GM19467 (cell line): ENCODE measurements at regions not wholly inside any gene's neighbourhood (a gene's known extent, or its start where the extent isn't known, plus 50 kb on each side); places are given as distances from the start of the nearest gene placed in this dataset.
A peak's percentile ranks its signal among the peaks of the same experiment; 100 is the strongest.

ENCODE experiments used
- ATAC-seq: cut with Tn5 transposase; IDR thresholded peaks from one replicate; pipeline ENCODE4 v1.9.1; 2021; ENCODE audit warnings: mild to moderate bottlenecking, moderate library complexity; ENCODE audit not compliant: unreplicated experiment

- no peak for ATAC-seq
Observed at GRCh38 chr3:117572786-117573185, 863.2 kb downstream of the TUSC7 start.

DNA sequence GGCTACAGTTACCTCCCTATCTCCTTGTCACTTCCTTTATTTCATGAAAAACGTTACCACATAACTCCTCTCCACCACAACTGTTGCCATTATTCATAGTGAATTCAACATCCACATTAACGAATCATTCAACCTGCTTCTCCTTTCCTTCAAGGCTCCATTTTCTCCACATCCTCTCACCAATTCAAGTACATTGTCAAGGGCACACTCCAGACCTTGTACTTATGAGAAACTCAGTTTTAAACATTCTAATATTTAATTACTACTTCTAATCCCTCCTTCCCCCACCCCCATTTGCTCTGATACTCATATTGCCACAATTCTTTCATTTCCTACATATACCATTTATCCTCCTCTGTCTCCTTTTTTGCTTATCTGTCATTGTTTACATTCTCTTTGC, 871.2 kb downstream of the TUSC7 start:
- no peak for ATAC-seq

DNA sequence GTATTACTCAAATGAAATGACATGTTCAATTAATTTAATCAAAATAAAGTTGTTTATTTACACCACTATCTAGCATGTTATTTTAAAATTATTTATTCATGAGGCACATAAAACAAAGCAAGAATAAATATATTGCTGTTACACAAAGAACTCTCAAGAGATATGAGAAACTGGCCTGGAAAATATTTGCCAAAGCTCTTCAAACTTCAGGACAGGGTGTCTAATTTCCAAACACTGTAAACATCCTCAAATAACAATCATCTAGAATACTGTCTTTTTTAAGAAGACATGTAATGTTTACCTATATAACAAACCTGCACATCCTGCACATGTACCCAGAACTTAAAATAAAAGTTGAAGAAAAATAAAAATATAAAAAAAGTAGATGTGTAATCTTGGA, 876.6 kb downstream of the TUSC7 start:
- ATAC-seq, result no peak

DNA sequence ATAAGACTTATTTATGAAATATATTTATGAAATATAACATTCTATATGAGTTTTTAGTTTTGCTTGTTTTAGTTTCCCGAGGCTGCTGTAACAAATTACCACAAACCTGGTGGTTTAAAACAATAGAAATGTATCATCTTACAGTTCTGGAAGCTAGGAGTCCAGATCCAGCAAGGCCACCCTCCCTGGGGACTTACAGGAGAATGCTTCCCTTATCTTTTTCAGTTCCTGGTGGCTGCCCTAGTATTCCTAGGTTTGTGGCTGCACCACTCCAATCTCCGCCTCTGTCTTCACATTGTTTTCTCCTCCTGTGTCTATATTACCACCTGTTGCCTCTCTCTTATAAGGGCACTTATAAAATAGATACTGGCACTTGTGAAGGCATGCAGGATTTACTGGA, 877.8 kb downstream of the TUSC7 start:
- no peak for ATAC-seq

DNA sequence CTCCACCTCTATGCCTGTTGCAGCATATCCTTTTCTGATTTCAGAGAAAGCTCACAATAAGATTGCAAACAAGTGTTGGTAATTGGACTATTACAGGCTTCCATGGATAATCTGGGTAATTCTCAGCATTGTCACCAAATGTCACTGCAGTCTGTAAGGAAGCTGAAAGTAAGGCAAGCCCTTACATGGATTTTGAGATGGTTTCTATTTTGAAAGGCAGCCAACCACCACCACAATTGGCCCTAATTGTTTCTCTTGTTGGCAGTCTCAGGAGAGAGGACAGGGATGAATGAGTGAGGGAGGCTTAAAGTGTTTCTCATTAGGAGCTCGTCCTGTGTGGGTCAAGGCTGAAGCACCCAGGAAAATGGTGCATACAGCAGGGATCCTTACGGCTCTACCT, 879.9 kb downstream of the TUSC7 start:
- no peak for ATAC-seq

GRCh38 chr3:117595615-117596014, 886.0 kb downstream of the TUSC7 start:
- no peak for ATAC-seq

GRCh38 chr3:117596503-117596902, 886.9 kb downstream of the TUSC7 start:
- no peak for ATAC-seq

GRCh38 chr3:117597865-117598264, 888.3 kb downstream of the TUSC7 start:
- ATAC-seq, result no peak

DNA sequence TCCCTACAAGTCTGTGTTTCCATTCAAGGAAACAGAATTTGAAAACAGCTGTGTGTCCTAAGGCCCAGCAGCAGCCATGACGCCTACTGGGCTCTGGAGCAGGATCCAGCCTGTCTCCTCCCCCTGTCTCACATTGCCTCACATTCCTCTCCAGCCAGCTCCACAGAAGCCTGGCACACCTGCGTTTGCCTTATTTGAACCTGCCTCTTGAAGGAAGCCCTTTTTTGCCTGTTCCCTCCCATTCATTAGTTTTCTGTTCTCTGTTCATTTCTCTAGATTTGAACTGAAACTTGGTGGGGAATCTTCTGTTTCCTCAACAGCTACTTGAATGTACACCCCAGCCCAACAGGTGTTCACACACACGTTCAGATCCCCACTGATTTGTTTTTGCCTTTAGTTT, 890.5 kb downstream of the TUSC7 start:
- peak; percentile 69 for ATAC-seq

DNA sequence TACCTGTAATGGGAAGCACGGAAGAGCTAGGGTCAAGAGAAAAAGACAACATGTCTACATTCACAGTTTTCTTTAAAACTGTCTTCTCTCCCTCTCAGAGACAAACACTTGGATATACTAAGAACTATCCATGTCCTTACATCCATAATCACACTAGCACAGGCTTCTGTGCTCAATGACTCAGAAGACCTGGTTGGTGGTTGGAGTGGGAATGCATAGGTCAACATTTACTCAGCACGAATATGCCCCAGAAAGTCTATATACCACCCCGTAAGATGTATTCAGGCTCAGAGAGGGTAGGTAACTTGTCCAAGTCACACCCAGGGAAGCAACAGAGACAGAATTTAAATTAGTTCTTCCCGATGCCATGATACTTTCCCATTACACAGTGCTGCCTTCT, 891.1 kb downstream of the TUSC7 start:
- ATAC-seq, result no peak

DNA sequence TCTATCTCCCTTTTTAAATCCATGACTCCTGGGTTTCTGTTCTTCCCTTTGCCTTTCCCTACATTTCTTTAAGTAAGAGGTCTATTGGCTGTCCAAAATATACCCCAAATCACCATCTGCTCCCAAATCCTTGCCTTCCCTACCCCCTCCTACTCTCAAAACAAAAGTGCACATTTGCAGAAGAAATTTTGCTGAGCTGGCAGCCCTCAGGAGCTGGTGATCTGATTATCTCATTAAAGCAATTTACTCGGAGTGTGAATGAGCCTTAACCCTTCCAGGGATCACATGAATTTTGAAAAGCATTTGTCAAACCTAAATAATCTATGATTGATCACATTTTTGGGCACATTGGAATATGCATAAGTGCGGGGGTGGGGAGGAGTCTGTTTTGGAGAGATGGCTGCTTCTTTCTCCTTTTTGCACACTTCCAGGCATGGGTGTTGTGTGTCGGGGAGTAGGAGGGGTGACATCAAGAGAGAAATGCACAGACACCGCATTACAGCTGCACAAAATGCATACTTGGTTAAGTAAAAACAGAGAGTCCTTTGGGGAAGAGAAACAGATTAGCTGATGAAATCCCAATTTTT, 892.6 kb downstream of the TUSC7 start:
- no peak for ATAC-seq

DNA sequence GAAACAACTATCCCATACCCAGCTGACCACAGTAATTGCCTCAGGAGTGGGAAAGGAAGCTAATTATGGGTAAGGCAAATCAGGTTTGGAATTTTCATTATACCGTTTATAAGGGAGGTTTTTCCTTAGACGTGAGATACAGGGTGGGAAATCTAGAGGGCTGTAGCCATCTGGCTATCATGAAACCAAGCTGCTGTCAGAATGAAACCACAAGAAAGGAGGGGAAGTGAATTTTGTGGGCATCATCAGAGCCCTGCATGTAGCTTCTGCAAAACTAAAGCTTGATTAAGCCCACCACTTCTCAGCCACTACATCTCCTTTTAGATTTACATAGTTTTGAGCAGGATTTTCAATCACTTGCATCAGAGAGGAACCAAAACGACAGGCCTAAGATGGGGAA, 893.5 kb downstream of the TUSC7 start:
- peak; percentile 68 for ATAC-seq

- ATAC-seq, result no peak
Observed at GRCh38 chr3:117606866-117607265, 897.3 kb downstream of the TUSC7 start.

DNA sequence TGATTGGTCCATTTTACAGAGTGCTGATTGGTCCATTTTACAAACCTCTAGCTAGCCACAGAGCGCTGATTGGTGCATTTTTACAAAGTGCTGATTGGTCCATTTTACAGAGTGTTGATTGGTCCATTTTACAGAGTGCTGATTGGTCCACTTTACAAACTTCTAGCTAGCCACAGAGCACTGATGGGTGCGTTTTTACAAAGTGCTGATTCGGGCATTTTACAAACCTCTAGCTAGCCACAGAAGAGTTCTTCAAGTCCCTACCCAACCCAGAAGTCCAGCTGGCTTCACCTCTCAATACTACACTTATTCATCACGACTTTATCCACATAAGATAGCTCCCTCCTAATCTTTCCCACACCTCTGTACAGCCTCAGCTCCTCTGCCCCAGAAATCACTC, 899.8 kb downstream of the TUSC7 start:
- no peak for ATAC-seq

DNA sequence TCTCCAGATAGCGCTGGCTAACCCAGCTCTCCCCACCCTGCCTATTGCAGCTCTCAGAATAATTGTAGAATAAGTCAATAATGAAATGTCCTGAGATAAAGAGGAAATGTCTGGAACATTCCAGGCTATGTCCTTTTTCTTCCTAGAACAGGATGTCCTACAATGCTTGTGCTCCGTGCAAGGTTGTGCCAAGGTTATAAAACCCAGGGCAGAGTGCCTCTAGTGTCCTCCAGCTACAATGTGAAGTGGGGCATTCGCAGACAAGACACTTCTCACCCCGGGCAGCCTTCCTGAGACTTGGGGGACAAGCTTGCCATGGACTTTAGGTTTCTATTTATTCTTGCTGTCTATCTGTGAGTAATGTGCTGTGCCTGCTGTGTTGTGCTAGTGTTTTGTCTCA, 900.6 kb downstream of the TUSC7 start:
- ATAC-seq, result no peak

DNA sequence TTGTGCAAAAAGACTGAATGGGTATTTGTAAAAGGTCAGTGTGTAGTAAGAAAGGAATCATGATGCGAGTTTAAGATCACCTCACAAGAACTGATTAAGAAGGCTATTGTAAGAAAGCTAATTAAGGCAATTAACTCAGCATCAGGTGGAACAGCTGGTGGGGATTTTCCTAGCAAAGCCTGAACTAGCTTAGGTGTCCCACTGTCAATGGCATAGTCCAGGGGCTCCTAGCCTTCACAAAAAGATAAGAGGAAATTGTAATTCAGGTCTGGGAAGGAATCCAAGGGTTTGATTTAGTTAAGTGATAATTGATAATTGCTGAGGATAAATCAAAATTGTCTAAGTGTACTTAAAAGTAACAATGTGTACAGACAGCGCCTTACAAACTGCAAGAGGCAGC, 901.6 kb downstream of the TUSC7 start:
- ATAC-seq, result no peak

- ATAC-seq, result no peak
Observed at GRCh38 chr3:117616227-117616626, 906.6 kb downstream of the TUSC7 start.

DNA sequence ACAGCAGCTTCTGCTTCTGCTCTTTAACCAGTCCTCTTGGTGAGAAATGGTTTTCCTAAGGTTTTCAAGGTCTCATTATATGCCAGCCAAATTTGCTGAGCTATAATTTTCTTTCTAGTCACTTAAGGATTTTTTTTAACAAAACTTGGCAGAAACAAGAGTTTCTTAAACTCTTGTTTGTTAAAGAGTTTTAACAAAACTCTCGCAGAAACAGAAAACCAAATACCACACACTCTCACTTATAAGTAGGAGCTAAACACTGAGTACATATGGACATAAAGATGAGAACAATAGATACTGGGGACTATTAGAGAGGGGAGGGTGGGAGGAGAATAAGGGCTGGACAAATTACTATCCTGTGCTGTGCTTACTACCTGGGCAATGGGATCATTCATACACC, 908.3 kb downstream of the TUSC7 start:
- no peak for ATAC-seq

DNA sequence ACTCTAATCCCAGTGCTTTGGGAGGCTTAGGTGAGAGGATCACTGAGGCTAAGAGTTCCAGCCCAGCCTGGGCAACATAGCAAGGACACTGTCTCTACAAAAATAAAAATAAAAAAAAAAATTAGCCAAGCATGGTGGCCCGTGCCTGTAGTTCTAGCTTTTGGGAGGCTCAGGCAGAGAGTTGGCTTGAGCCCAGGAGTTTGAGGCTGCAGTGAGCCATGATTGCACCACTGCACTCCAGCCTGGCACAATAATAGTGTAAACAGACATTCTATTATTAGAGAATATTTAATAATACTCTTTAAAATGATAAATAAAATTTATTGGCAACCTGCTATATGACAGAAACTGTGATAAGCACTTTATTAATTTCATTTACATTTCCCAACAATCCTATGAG, 908.9 kb downstream of the TUSC7 start:
- no peak for ATAC-seq

- ATAC-seq, result no peak
Observed at GRCh38 chr3:117619805-117620204, 910.2 kb downstream of the TUSC7 start.

- no peak for ATAC-seq
Observed at GRCh38 chr3:117622171-117622841, 912.7 kb downstream of the TUSC7 start.

DNA sequence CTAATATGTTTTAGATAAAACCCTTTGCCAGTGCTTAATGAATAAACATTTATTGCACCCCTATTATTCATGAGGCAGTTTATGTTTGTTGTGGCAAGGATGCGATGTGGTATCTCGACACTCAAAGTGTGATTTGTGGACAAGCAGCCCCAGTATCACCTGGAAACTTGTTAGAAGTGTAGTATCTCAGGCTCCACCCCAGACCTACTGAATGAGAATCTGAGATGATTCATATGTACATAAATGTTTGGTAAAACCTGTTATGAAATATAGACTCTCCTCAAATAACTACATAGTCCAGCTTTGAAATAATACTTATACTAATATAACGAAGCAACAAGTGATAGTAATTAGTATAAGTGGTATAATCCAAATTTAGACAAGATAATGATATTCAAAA, 914.8 kb downstream of the TUSC7 start:
- ATAC-seq, result no peak

DNA sequence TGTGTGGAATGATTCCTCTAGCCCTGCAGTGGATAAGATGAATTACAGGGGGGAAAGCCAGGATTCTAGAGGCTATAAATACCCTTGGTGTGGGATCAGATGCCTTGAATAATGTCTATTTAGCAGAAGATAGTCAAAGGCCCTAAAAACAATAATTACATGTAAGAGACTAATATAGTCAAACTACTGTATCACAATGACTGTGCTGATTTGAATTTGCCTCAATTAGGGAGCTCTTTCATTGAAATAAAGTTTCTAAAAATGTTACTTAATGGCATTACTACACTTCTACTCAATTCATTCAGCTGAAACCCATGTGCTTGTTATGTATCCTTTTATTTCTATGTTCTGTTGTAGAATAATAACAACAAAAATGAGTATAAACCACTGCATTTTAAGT, 915.6 kb downstream of the TUSC7 start:
- ATAC-seq, result no peak
